ENCODE measurements at regions not wholly inside any gene's neighbourhood (a gene's known extent, or its start where the extent isn't known, plus 50 kb on each side); places are given as distances from the start of the nearest gene placed in this dataset.

GRCh38 chr1:198101716-198102453 lies 54.9 kb upstream of the NEK7 start:
- H3K36me3 ChIP-seq (ENCODE audit: control insufficient read depth, insufficient read depth, low read length) = no peaks in the 10 kb centered on the region
- H3K9me3 ChIP-seq (replicated peaks; ENCODE audit: control insufficient read depth, low read depth, low read length) = no peaks in the 10 kb centered on the region
- no peak for DNase-seq
- H3K27ac ChIP-seq (ENCODE audit: low read length) = no peak overlapping the region
- no peaks in the 10 kb centered on the region for H3K4me1 ChIP-seq (ENCODE audit: control insufficient read depth, insufficient read depth, low read length)
- no peaks in the 10 kb centered on the region for H3K27me3 ChIP-seq (ENCODE audit: control insufficient read depth, insufficient read depth, low read length)
- no CpG with 5 or more reads among the region's 4 CpGs for WGBS (ENCODE audit: insufficient coverage)
- H3K4me3 ChIP-seq (ENCODE audit: low read length) = no peak overlapping the region

GRCh38 chr1:198102454-198102827 lies 54.4 kb upstream of the NEK7 start:
- WGBS (ENCODE audit: insufficient coverage) = no CpG with 5 or more reads among the region's 1 CpG

DNA sequence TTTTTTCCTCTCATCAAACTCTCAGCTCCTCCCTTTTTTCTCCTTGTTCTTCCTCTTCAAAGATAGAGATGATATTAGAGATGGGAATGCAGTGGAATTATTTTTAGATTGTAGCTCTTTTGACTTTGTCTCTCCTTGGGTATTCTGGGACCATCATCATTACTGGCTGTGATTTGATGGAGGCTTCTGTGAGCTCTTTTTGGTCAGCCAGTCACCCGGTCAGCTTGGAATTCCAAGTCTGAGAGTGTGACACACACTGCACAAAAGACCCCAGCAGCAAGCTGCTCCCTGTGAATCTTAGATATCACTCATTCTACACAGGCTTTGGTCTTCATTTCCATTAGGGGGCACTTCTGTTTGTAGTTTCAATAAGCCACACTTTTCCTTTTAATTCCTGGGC lies 51.6 kb upstream of the NEK7 start:
- Histone ChIP-seq H3K27me3 (ENCODE audit: control insufficient read depth, insufficient read depth, low read length) (no peaks in the 10 kb centered on the region), H3K36me3 (ENCODE audit: control insufficient read depth, insufficient read depth, low read length) (no peaks in the 10 kb centered on the region), H3K4me1 (ENCODE audit: control insufficient read depth, insufficient read depth, low read length) (no peaks in the 10 kb centered on the region), H3K4me3 (ENCODE audit: low read length) (no peak overlapping the region), H3K9me3 (replicated peaks; ENCODE audit: control insufficient read depth, low read depth, low read length) (no peaks in the 10 kb centered on the region), H3K27ac (ENCODE audit: low read length) (no peak overlapping the region)
- 80% methylated on average over 1 of the region's 1 CpG for WGBS (ENCODE audit: insufficient coverage)
- no peak for DNase-seq

More at GRCh38 chr1:198102454-198102827, 54.4 kb upstream of the NEK7 start:
- no peak overlapping the region for H3K4me3 ChIP-seq (ENCODE audit: low read length)
- H3K9me3 ChIP-seq (replicated peaks; ENCODE audit: control insufficient read depth, low read depth, low read length) = no peaks in the 10 kb centered on the region
- no peak overlapping the region for H3K27ac ChIP-seq (ENCODE audit: low read length)
- no peaks in the 10 kb centered on the region for H3K4me1 ChIP-seq (ENCODE audit: control insufficient read depth, insufficient read depth, low read length)
- DNase-seq = no peak
- no peaks in the 10 kb centered on the region for H3K36me3 ChIP-seq (ENCODE audit: control insufficient read depth, insufficient read depth, low read length)
- H3K27me3 ChIP-seq (ENCODE audit: control insufficient read depth, insufficient read depth, low read length) = no peaks in the 10 kb centered on the region

GRCh38 chr1:198106011-198106410 lies 50.8 kb upstream of the NEK7 start:
- Histone ChIP-seq H3K36me3 (ENCODE audit: control insufficient read depth, insufficient read depth, low read length) (no peaks in the 10 kb centered on the region), H3K27ac (ENCODE audit: low read length) (no peak overlapping the region), H3K4me3 (ENCODE audit: low read length) (no peak overlapping the region), H3K9me3 (replicated peaks; ENCODE audit: control insufficient read depth, low read depth, low read length) (no peaks in the 10 kb centered on the region), H3K4me1 (ENCODE audit: control insufficient read depth, insufficient read depth, low read length) (no peaks in the 10 kb centered on the region), H3K27me3 (ENCODE audit: control insufficient read depth, insufficient read depth, low read length) (no peaks in the 10 kb centered on the region)
- DNase-seq = no peak
